ENCODE measurements at regions not wholly inside any gene's neighbourhood (a gene's known extent, or its start where the extent isn't known, plus 50 kb on each side); places are given as distances from the start of the nearest gene placed in this dataset.

DNA sequence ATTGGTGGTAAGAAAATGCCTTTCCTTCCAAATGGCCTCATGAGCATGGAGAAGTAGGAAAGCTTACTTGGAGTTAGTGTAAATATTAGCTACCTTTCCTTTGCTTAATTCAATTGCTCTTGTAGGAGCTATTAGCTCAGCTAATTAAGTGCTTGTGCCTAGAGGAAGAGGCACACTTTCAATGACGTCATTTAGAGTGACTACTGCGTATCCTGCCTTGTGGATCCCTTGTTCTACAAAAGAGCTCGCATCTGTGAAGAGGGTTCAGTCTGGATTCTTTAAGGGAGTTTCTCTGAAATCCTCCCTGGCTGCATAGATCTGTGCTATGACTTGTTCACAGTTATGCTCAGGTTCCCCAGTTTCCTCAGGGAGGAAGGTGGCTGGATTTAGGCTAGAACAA lies 122.5 kb upstream of the SPHKAP start:
- Histone ChIP-seq H3K27me3 (no peaks in the 10 kb centered on the region), H3K4me1 (no peaks in the 10 kb centered on the region), H3K36me3 (no peaks in the 10 kb centered on the region), H3K9me3 (no peaks in the 10 kb centered on the region), H3K4me3 (replicated peaks in 1 of 3) (no peak overlapping the region), H3K27ac (no peak overlapping the region)
- TF ChIP-seq POLR2A (IDR thresholded peaks at IDR 0.05): no peak
- no peak for TF ChIP-seq CTCF (IDR thresholded peaks at IDR 0.05)
- intact Hi-C loops (cut with DNase I): no loop called here
- WGBS, 2 donors: 72 to 76% methylated on average over 3 of the region's 3 CpGs
- no peak for DNase-seq

DNA sequence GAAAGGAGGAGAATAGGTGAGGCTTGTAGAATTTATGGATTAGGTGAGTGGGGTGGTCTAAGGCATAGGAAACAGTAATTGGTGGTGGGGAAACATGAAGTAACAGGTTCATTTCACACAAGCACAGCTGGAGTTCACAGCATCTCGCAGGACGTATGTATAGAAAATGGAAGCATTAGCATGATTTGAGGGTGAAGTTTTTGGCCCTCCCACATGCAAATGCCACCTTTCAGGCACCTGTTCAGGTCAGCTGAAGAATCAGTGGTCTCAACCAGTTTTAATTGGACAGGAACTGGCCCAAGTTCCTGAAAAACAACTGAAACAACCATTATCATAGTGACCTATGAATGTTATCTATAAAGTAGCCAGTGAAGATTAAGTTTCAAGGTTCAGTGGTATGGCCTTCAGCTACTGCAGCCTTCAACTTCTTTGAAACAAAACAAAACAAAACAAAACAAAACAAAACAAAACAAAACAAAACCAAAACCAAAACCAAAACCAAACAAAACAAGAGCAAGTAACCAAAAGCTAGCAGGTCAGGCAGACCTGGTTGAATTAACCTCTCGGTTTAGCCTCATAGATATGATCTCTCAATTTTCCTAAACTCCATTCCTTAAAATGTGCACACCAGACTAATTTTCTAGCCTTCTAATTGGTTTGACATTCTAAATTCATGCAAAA lies 102.1 kb upstream of the SPHKAP start:
- DNase-seq: no peak
- Histone ChIP-seq H3K27ac (no peak overlapping the region), H3K36me3 (no peaks in the 10 kb centered on the region), H3K4me1 (no peaks in the 10 kb centered on the region), H3K4me3 (replicated peaks in 1 of 3) (no peak overlapping the region), H3K9me3 (no peaks in the 10 kb centered on the region), H3K27me3 (no peaks in the 10 kb centered on the region)
- TF ChIP-seq POLR2A (IDR thresholded peaks at IDR 0.05) (no peak), CTCF (IDR thresholded peaks at IDR 0.05) (no peak)
- intact Hi-C loops (cut with DNase I): no loop called here
- WGBS, 2 donors: 85 to 91% methylated on average over 3 of the region's 3 CpGs

GRCh38 chr2:228282376-228282775 lies 100.9 kb upstream of the SPHKAP start:
- TF ChIP-seq POLR2A (IDR thresholded peaks at IDR 0.05) (no peak), CTCF (IDR thresholded peaks at IDR 0.05) (no peak)
- DNase-seq: no peak
- intact Hi-C loops (cut with DNase I): no loop called here
- H3K36me3 ChIP-seq: no peaks in the 10 kb centered on the region
- 84 to 88% methylated on average over 2 of the region's 2 CpGs for WGBS, 2 donors
- no peaks in the 10 kb centered on the region for H3K27me3 ChIP-seq
- no peaks in the 10 kb centered on the region for H3K9me3 ChIP-seq
- H3K27ac ChIP-seq: no peak overlapping the region
- H3K4me1 ChIP-seq: no peaks in the 10 kb centered on the region
- no peak overlapping the region for H3K4me3 ChIP-seq (replicated peaks in 1 of 3)

DNA sequence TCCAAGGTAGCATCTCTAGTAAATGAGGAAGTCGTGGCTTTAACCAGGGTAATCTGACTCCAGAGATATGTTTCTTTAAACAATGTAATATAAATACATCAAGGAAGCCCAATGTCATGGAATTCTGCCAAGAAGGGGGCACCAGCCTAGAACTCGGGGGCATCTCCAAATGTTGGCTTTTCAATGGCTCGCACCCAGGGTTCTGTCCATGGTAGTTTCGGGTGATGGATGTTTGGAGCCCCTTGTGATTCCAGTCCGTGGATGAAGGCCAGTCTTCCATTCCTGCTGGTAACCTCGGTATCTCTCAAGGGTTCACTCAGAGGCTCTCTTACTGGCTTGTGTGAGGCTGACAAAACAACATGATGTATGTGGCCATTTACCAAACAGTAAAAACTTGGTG lies 91.7 kb upstream of the SPHKAP start:
- no peaks in the 10 kb centered on the region for H3K36me3 ChIP-seq
- DNase-seq: no peak
- intact Hi-C loops (cut with DNase I): no loop called here
- TF ChIP-seq CTCF (IDR thresholded peaks at IDR 0.05): no peak
- no peak for TF ChIP-seq POLR2A (IDR thresholded peaks at IDR 0.05)
- H3K27ac ChIP-seq: no peak overlapping the region
- no peaks in the 10 kb centered on the region for H3K9me3 ChIP-seq
- WGBS, 2 donors: 70 to 71% methylated on average over 6 of the region's 6 CpGs
- no peaks in the 10 kb centered on the region for H3K27me3 ChIP-seq
- no peak overlapping the region for H3K4me3 ChIP-seq (replicated peaks in 1 of 3)
- H3K4me1 ChIP-seq: no peaks in the 10 kb centered on the region

DNA sequence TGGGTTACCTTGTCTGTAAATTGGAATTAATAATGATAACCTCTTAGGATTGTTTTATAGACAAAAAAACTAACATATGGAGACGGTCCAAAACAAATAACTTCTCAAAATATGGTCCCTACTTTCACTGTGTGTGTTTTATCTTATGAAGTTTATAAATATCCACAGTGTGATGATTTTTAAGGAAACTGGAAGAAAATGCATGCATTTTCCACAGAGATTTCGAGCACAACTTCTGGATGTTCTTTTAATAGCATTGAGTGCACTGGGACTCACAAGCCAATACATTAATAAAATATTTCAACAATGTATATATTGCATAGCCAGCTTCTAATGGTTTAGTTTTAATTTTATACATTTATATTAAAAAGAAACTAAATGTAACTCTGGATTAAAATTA lies 87.9 kb upstream of the SPHKAP start:
- WGBS, 2 donors: 58 to 61% methylated on average over 2 of the region's 2 CpGs

More for the DNA sequence above, 87.9 kb upstream of the SPHKAP start:
- H3K27me3 ChIP-seq: no peaks in the 10 kb centered on the region
- no peak overlapping the region for H3K4me3 ChIP-seq (replicated peaks in 1 of 3)
- H3K36me3 ChIP-seq: no peaks in the 10 kb centered on the region
- no peak for TF ChIP-seq POLR2A (IDR thresholded peaks at IDR 0.05)
- no peak for TF ChIP-seq CTCF (IDR thresholded peaks at IDR 0.05)
- no peaks in the 10 kb centered on the region for H3K9me3 ChIP-seq
- H3K4me1 ChIP-seq: no peaks in the 10 kb centered on the region
- intact Hi-C loops (cut with DNase I): no loop called here
- no peak for DNase-seq
- H3K27ac ChIP-seq: no peak overlapping the region

Measured in thyroid gland (tissue), 4 donors.